ENCODE measurements at regions not wholly inside any gene's neighbourhood (a gene's known extent, or its start where the extent isn't known, plus 50 kb on each side); places are given as distances from the start of the nearest gene placed in this dataset.

DNA sequence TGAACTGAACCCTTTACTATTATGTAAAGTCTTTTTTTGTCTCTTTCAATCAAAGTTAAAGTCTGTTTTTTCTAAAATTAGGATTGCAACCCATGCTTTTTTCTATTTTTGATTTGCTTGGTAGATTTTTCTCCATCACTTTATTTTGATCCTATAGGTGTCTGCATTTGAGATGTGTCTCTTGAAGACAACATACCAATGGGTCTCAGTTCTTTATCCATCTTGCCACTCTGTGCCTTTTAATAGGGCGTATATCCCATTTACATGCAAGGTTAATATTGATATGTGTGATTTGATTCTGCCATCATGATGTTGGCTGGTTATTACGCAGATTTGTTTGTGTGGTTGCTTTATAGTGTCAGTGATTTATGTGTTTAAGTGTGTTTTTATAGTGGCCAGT, 436.0 kb upstream of the SEMA6A start:
- H3K18ac ChIP-seq (ENCODE audit: insufficient read length, low read depth, low read length) = no peak overlapping the region
- Mint-ChIP-seq H3K36me3 (ENCODE audit: insufficient read depth in 1 of 3, low read depth in 3 of 3) (peaks cover 0 to 2% (median 0%) of the 10 kb centered on the region in 3 experiments; a peak in 1 of 7 replicates), H3K27ac (no peak overlapping the region), H3K4me1 (peaks cover 9 to 10% of the 10 kb centered on the region in 2 experiments; a peak in 3 of 4 replicates), H3K27me3 (ENCODE audit: low read depth) (no peaks in the 10 kb centered on the region), H3K9me3 (peaks cover 0 to 5% of the 10 kb centered on the region in 2 experiments; a peak in 2 of 5 replicates), H3K4me3 (no peak overlapping the region)
- no peak overlapping the region for H2AK5ac ChIP-seq (ENCODE audit: insufficient read length, low read length)
- no peak for TF ChIP-seq CTCF (conservative IDR thresholded peaks at IDR 0.05)
- no peaks in the 10 kb centered on the region for H3K27me3 ChIP-seq (ENCODE audit: insufficient read depth, low read length)
- H3K4me2 ChIP-seq (ENCODE audit: insufficient read depth, insufficient read length, low read length) = no peak overlapping the region
- H3T11ph ChIP-seq (ENCODE audit: low read length) = no peak overlapping the region
- no CpG with 5 or more reads among the region's 2 CpGs for WGBS (ENCODE audit: extremely low coverage, insufficient read length, low lambda C conversion rate)
- no peak overlapping the region for H2BK15ac ChIP-seq (ENCODE audit: low read depth, low read length)
- no peak overlapping the region for H4K8ac ChIP-seq (replicated peaks; ENCODE audit: insufficient read length, low read depth, low read length)
- H3K79me2 ChIP-seq (ENCODE audit: insufficient read depth, low read length) = no peaks in the 10 kb centered on the region
- H2BK20ac ChIP-seq (ENCODE audit: low read depth, low read length, poor library complexity, severe bottlenecking) = no peak overlapping the region
- H2BK5ac ChIP-seq (ENCODE audit: insufficient read length, low read length) = no peak overlapping the region
- no peak overlapping the region for H4K5ac ChIP-seq (ENCODE audit: insufficient read length, low read depth, low read length)
- no peak overlapping the region for H3K27ac ChIP-seq (ENCODE audit: insufficient read length, low read depth, low read length)
- H3K14ac ChIP-seq (ENCODE audit: insufficient read depth, low read length) = no peak overlapping the region
- H3K9me3 ChIP-seq (ENCODE audit: control insufficient read depth, low read depth, low read length) = no peaks in the 10 kb centered on the region
- no peaks in the 10 kb centered on the region for H3K23me2 ChIP-seq (ENCODE audit: insufficient read length, low read depth, low read length, poor library complexity, severe bottlenecking)
- H3K4me1 ChIP-seq (ENCODE audit: insufficient read depth, low read length) = no peaks in the 10 kb centered on the region; the same call in 1 of the 2 replicates
- no peak overlapping the region for H3K23ac ChIP-seq (ENCODE audit: insufficient read length, low read depth, low read length)
- no peak overlapping the region for H2BK12ac ChIP-seq (ENCODE audit: insufficient read length, low read depth, low read length)
- H3K79me1 ChIP-seq (ENCODE audit: insufficient read depth, low read depth, low read length, poor library complexity, severe bottlenecking) = no peaks in the 10 kb centered on the region
- no peak overlapping the region for H3K56ac ChIP-seq (ENCODE audit: insufficient read length, low read depth, low read length)
- no peak for DNase-seq
- H2AFZ ChIP-seq (ENCODE audit: low read length) = no peak overlapping the region
- no peak overlapping the region for H2BK120ac ChIP-seq (ENCODE audit: low read depth, low read length, poor library complexity, severe bottlenecking)
- no peaks in the 10 kb centered on the region for H4K20me1 ChIP-seq (ENCODE audit: control insufficient read depth, insufficient read depth, insufficient read length)
- no peak overlapping the region for H4K91ac ChIP-seq (ENCODE audit: insufficient read length, low read depth, low read length)
- no peak overlapping the region for H3K4ac ChIP-seq (ENCODE audit: low read depth, low read length)
- no peak overlapping the region for H3K9ac ChIP-seq (ENCODE audit: extremely low read depth, insufficient read length, low read length)
